HepG2 (cell line): ENCODE measurements at regions not wholly inside any gene's neighbourhood (a gene's known extent, or its start where the extent isn't known, plus 50 kb on each side); places are given as distances from the start of the nearest gene placed in this dataset.

Experiments
- CTCF ChIP-seq: sonication (generic); formaldehyde crosslinking; IDR thresholded peaks from 2 replicates; pipeline ENCODE4 v1.5.0; 2020; ENCODE audit warnings: mild to moderate bottlenecking, missing genetic modification reagents, moderate library complexity
- EP300 ChIP-seq, 3 experiments: sonication (generic) in 1 of 3; formaldehyde crosslinking in 1 of 3; IDR thresholded peaks; 2 replicates each; pipeline versions ENCODE4 v1.5.1 to v1.6.1; 2011 to 2020; ENCODE audit warnings: low read depth in 2 of 3, low read length in 2 of 3, borderline replicate concordance in 1 of 3, improper control_type of control experiment in 1 of 3, mild to moderate bottlenecking in 1 of 3, missing genetic modification reagents in 1 of 3, moderate library complexity in 1 of 3
- RNF2 ChIP-seq: fragments of 450-650 bp; conservative IDR thresholded peaks from 2 replicates; pipeline ENCODE4 v1.6.1; 2016; ENCODE audit warnings: low read depth
- SIX1 ChIP-seq: sonication (generic); formaldehyde crosslinking; IDR thresholded peaks from 2 replicates; pipeline ENCODE4 v1.4.0; 2020; ENCODE audit warnings: missing genetic modification reagents, borderline replicate concordance
- ZBTB1 ChIP-seq: sonication (generic); formaldehyde crosslinking; IDR thresholded peaks from 2 replicates; pipeline ENCODE4 v1.4.0; 2020; ENCODE audit warnings: missing genetic modification reagents, borderline replicate concordance

- TF ChIP-seq CTCF (CRISPR knock-in tag) (no peak), ZBTB1 (CRISPR knock-in tag) (no peak), RNF2 (no peak), SIX1 (CRISPR knock-in tag) (no peak), EP300 (IDR thresholded peaks at IDR 0.05; ENCODE audit: low read depth in 2 of 2, low read length in 2 of 2) (no peak), EP300 (CRISPR knock-in tag; IDR thresholded peaks at IDR 0.05; ENCODE audit: borderline replicate concordance) (no peak)
Measured at GRCh38 chr5:4148009-4148408, 552.4 kb downstream of the IRX1 start.
